ENCODE measurements at regions not wholly inside any gene's neighbourhood (a gene's known extent, or its start where the extent isn't known, plus 50 kb on each side); places are given as distances from the start of the nearest gene placed in this dataset.
"Not testable (repeated sequence)": the region's sequence is repeated elsewhere in the genome, so short reads cannot be mapped to it uniquely, and the experiment has no call there.

GRCh38 chr4:72709475-72709874 is 140.5 kb upstream of the ADAMTS3 start:
- no peak overlapping the region for H3K27ac ChIP-seq
- TF ChIP-seq CTCF (conservative IDR thresholded peaks at IDR 0.05) = no peak
- no peak for TF ChIP-seq ZFX (IDR thresholded peaks at IDR 0.05)

- no peak for TF ChIP-seq ZFX (IDR thresholded peaks at IDR 0.05)
- no peak overlapping the region for H3K27ac ChIP-seq
Observed at GRCh38 chr4:72706684-72707083, 137.7 kb upstream of the ADAMTS3 start.

GRCh38 chr4:72704925-72705640 is 136.1 kb upstream of the ADAMTS3 start:
- H3K27ac ChIP-seq = not testable (repeated sequence)

- H3K27ac ChIP-seq = no peak overlapping the region
- TF ChIP-seq ZFX (IDR thresholded peaks at IDR 0.05) = no peak
- no peak for TF ChIP-seq CTCF (conservative IDR thresholded peaks at IDR 0.05)
Observed at GRCh38 chr4:72702948-72703347, 133.9 kb upstream of the ADAMTS3 start.

GRCh38 chr4:72701987-72702819 is 133.2 kb upstream of the ADAMTS3 start:
- TF ChIP-seq CTCF (conservative IDR thresholded peaks at IDR 0.05) (peak; percentile 83), ZFX (IDR thresholded peaks at IDR 0.05) (no peak)
- no peak overlapping the region for H3K27ac ChIP-seq

- TF ChIP-seq CTCF (conservative IDR thresholded peaks at IDR 0.05) (no peak), ZFX (IDR thresholded peaks at IDR 0.05) (no peak)
- no peak overlapping the region for H3K27ac ChIP-seq
Observed at GRCh38 chr4:72690771-72691170, 121.8 kb upstream of the ADAMTS3 start.

- no peak for TF ChIP-seq CTCF (conservative IDR thresholded peaks at IDR 0.05)
- no peak for TF ChIP-seq ZFX (IDR thresholded peaks at IDR 0.05)
- H3K27ac ChIP-seq = no peak overlapping the region
Observed at GRCh38 chr4:72689923-72690322, 120.9 kb upstream of the ADAMTS3 start.

GRCh38 chr4:72686390-72686789 is 117.4 kb upstream of the ADAMTS3 start:
- not testable (repeated sequence) for H3K27ac ChIP-seq

GRCh38 chr4:72679666-72680065 is 110.6 kb upstream of the ADAMTS3 start:
- no peak for TF ChIP-seq CTCF (conservative IDR thresholded peaks at IDR 0.05)
- no peak for TF ChIP-seq ZFX (IDR thresholded peaks at IDR 0.05)
- H3K27ac ChIP-seq = no peak overlapping the region
